KMS-11 (cell line): ENCODE measurements at regions not wholly inside any gene's neighbourhood (a gene's known extent, or its start where the extent isn't known, plus 50 kb on each side); places are given as distances from the start of the nearest gene placed in this dataset.

Experiments used
- H2AFZ ChIP-seq: fragments of 200-600 bp; sonication (generic); 2 replicates; pipeline ENCODE4 v1.6.1; 2016; ENCODE audit warnings: antibody characterized with exemption, mixed run types, low read depth
- H3K27ac ChIP-seq: fragments of 200-600 bp; sonication (generic); 2 replicates; pipeline ENCODE4 v1.6.1; 2016; ENCODE audit warnings: mild to moderate bottlenecking, mixed run types
- H3K27me3 ChIP-seq: fragments of 200-600 bp; sonication (generic); 2 replicates; pipeline ENCODE4 v1.6.1; 2017; ENCODE audit warnings: mild to moderate bottlenecking, low read depth, mixed run types, moderate library complexity; ENCODE audit not compliant: insufficient read depth
- H3K36me3 ChIP-seq: fragments of 200-600 bp; sonication (generic); 2 replicates; pipeline ENCODE4 v1.6.1; 2017; ENCODE audit warnings: mild to moderate bottlenecking, mixed run types; ENCODE audit not compliant: insufficient read depth
- H3K4me1 ChIP-seq: fragments of 200-600 bp; sonication (generic); 2 replicates; pipeline ENCODE4 v1.6.1; 2016; ENCODE audit warnings: mild to moderate bottlenecking, low read depth, mixed run types; ENCODE audit not compliant: poor library complexity, severe bottlenecking
- H3K4me2 ChIP-seq: fragments of 200-600 bp; sonication (generic); 2 replicates; pipeline ENCODE4 v1.7.0; 2016; ENCODE audit warnings: mild to moderate bottlenecking, mixed run types
- H3K4me3 ChIP-seq: fragments of 200-600 bp; sonication (generic); IDR thresholded peaks from 2 replicates; pipeline ENCODE4 v1.6.1; 2017; ENCODE audit warnings: low read depth, low read length, mixed read lengths; ENCODE audit not compliant: insufficient read depth
- H3K79me2 ChIP-seq: fragments of 200-600 bp; sonication (generic); 2 replicates; pipeline ENCODE4 v1.6.1; 2016; ENCODE audit warnings: low read depth, mixed run types; ENCODE audit not compliant: insufficient read depth
- H3K9ac ChIP-seq: fragments of 200-600 bp; sonication (generic); 2 replicates; pipeline ENCODE4 v1.6.1; 2016; ENCODE audit warnings: mild to moderate bottlenecking, mixed run types
- H4K20me1 ChIP-seq: fragments of 200-600 bp; sonication (generic); 2 replicates; pipeline ENCODE4 v1.6.1; 2016; ENCODE audit warnings: mild to moderate bottlenecking, mixed run types; ENCODE audit not compliant: insufficient read depth
- TF ChIP-seq, protein P1 (sequence below): fragments of 200-600 bp; sonication (generic); conservative IDR thresholded peaks from 2 replicates; pipeline ENCODE4 v1.6.1; 2017; ENCODE audit warnings: low read depth, mild to moderate bottlenecking, antibody characterized with exemption, low read length, moderate library complexity, mixed read lengths

GRCh38 chr12:126347421-126347820 is 1282.2 kb downstream of the AACS start:
- H3K4me1 ChIP-seq = no peaks in the 10 kb centered on the region
- no peaks in the 10 kb centered on the region for H4K20me1 ChIP-seq
- no peaks in the 10 kb centered on the region for H3K36me3 ChIP-seq
- no peak overlapping the region for H3K9ac ChIP-seq
- H2AFZ ChIP-seq = no peak overlapping the region
- TF ChIP-seq, protein P1, sequence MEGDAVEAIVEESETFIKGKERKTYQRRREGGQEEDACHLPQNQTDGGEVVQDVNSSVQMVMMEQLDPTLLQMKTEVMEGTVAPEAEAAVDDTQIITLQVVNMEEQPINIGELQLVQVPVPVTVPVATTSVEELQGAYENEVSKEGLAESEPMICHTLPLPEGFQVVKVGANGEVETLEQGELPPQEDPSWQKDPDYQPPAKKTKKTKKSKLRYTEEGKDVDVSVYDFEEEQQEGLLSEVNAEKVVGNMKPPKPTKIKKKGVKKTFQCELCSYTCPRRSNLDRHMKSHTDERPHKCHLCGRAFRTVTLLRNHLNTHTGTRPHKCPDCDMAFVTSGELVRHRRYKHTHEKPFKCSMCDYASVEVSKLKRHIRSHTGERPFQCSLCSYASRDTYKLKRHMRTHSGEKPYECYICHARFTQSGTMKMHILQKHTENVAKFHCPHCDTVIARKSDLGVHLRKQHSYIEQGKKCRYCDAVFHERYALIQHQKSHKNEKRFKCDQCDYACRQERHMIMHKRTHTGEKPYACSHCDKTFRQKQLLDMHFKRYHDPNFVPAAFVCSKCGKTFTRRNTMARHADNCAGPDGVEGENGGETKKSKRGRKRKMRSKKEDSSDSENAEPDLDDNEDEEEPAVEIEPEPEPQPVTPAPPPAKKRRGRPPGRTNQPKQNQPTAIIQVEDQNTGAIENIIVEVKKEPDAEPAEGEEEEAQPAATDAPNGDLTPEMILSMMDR = 0 out of 2 replicates have a peak, but pooled peaks have one; percentile 22
- H3K4me2 ChIP-seq = no peak overlapping the region
- no peaks in the 10 kb centered on the region for H3K27me3 ChIP-seq
- H3K27ac ChIP-seq = no peak overlapping the region
- H3K79me2 ChIP-seq = no peaks in the 10 kb centered on the region
- no peak overlapping the region for H3K4me3 ChIP-seq

GRCh38 chr12:126349383-126349782 is 1284.1 kb downstream of the AACS start:
- Histone ChIP-seq H3K4me3 (no peak overlapping the region), H3K4me1 (peaks cover 12% of the 10 kb centered on the region), H3K79me2 (no peaks in the 10 kb centered on the region), H2AFZ (no peak overlapping the region), H4K20me1 (no peaks in the 10 kb centered on the region), H3K36me3 (no peaks in the 10 kb centered on the region), H3K9ac (no peak overlapping the region), H3K27me3 (no peaks in the 10 kb centered on the region), H3K4me2 (no peak overlapping the region), H3K27ac (no peak overlapping the region)
- TF ChIP-seq, protein P1 = no peak

- H4K20me1 ChIP-seq = no peaks in the 10 kb centered on the region
- TF ChIP-seq, protein P1 = no peak
- H3K27ac ChIP-seq = no peak overlapping the region
- H3K9ac ChIP-seq = no peak overlapping the region
- H3K79me2 ChIP-seq = no peaks in the 10 kb centered on the region
- no peaks in the 10 kb centered on the region for H3K27me3 ChIP-seq
- no peak overlapping the region for H3K4me3 ChIP-seq
- H2AFZ ChIP-seq = no peak overlapping the region
- H3K36me3 ChIP-seq = no peaks in the 10 kb centered on the region
- H3K4me2 ChIP-seq = peak overlapping the region; percentile 39; the same call in 1 of the 2 replicates
- peaks cover 20% of the 10 kb centered on the region for H3K4me1 ChIP-seq
These were observed 1288.4 kb downstream of the AACS start for GRCh38 chr12:126353604-126354003.

- Histone ChIP-seq H2AFZ (no peak overlapping the region), H3K4me1 (peaks cover 20% of the 10 kb centered on the region), H3K4me3 (no peak overlapping the region), H3K27me3 (no peaks in the 10 kb centered on the region), H3K4me2 (peak overlapping the region; percentile 39), H3K79me2 (no peaks in the 10 kb centered on the region), H3K36me3 (no peaks in the 10 kb centered on the region), H3K9ac (no peak overlapping the region), H4K20me1 (no peaks in the 10 kb centered on the region), H3K27ac (peak overlapping the region; percentile 48; the same call in 1 of the 2 replicates)
- TF ChIP-seq, protein P1 = no peak
These were observed 1289.4 kb downstream of the AACS start for GRCh38 chr12:126354633-126355032.
